Esophagus squamous epithelium (tissue), 4 donors: ENCODE measurements at regions not wholly inside any gene's neighbourhood (a gene's known extent, or its start where the extent isn't known, plus 50 kb on each side); places are given as distances from the start of the nearest gene placed in this dataset.

ENCODE experiments used
- POLR2A ChIP-seq, 4 donors: fragments of 450-650 bp; IDR thresholded peaks; one replicate each; pipeline ENCODE4 v1.6.1; 2017; ENCODE audit warnings: antibody characterized with exemption in 4 of 4, mild to moderate bottlenecking in 4 of 4, moderate library complexity in 3 of 4
- TF ChIP-seq, protein P1 (sequence below), 6 experiments: fragments of 450-650 bp in 4 of 6; fragments of 200-600 bp in 2 of 6; sonication (generic) in 2 of 6; IDR thresholded peaks; one replicate each; pipeline ENCODE4 v1.5.1; 2016 to 2019; ENCODE audit warnings: antibody characterized with exemption in 6 of 6, mild to moderate bottlenecking in 4 of 6, moderate library complexity in 4 of 6

GRCh38 chr11:129286813-129287212 lies 88.8 kb upstream of the BARX2 start:
- TF ChIP-seq POLR2A (IDR thresholded peaks at IDR 0.05), result no peak
- TF ChIP-seq, protein P1, sequence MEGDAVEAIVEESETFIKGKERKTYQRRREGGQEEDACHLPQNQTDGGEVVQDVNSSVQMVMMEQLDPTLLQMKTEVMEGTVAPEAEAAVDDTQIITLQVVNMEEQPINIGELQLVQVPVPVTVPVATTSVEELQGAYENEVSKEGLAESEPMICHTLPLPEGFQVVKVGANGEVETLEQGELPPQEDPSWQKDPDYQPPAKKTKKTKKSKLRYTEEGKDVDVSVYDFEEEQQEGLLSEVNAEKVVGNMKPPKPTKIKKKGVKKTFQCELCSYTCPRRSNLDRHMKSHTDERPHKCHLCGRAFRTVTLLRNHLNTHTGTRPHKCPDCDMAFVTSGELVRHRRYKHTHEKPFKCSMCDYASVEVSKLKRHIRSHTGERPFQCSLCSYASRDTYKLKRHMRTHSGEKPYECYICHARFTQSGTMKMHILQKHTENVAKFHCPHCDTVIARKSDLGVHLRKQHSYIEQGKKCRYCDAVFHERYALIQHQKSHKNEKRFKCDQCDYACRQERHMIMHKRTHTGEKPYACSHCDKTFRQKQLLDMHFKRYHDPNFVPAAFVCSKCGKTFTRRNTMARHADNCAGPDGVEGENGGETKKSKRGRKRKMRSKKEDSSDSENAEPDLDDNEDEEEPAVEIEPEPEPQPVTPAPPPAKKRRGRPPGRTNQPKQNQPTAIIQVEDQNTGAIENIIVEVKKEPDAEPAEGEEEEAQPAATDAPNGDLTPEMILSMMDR (IDR thresholded peaks at IDR 0.05), result no peak
